Adrenal gland (tissue), 5 donors: ENCODE measurements at regions not wholly inside any gene's neighbourhood (a gene's known extent, or its start where the extent isn't known, plus 50 kb on each side); places are given as distances from the start of the nearest gene placed in this dataset.

Source experiments
- CTCF ChIP-seq, 6 experiments: fragments of 450-650 bp in 4 of 6; fragments of 200-600 bp in 2 of 6; sonication (generic) in 1 of 6; IDR thresholded peaks; 1 replicate in 5 of 6; 2 replicates in 1 of 6; pipeline versions ENCODE4 v1.5.1 to v1.8.0; 2016 to 2021; ENCODE audit warnings: antibody characterized with exemption in 6 of 6, mild to moderate bottlenecking in 2 of 6, moderate library complexity in 1 of 6
- POLR2A ChIP-seq, 2 donors: fragments of 450-650 bp; IDR thresholded peaks; one replicate each; pipeline ENCODE4 v1.6.1; 2017; ENCODE audit warnings: antibody characterized with exemption in 2 of 2, mild to moderate bottlenecking in 2 of 2, moderate library complexity in 1 of 2
- donor health status: DM: no; HTN: no; CAD: no.

GRCh38 chr5:93246090-93246855 lies 334.7 kb downstream of the NR2F1-AS1 start:
- TF ChIP-seq CTCF (IDR thresholded peaks at IDR 0.05) (no peak), POLR2A (IDR thresholded peaks at IDR 0.05) (no peak)
